Stimulated activated naive CD4-positive, alpha-beta T cell (primary cell): ENCODE measurements at regions not wholly inside any gene's neighbourhood (a gene's known extent, or its start where the extent isn't known, plus 50 kb on each side); places are given as distances from the start of the nearest gene placed in this dataset.
"Not testable (repeated sequence)": the region's sequence is repeated elsewhere in the genome, so short reads cannot be mapped to it uniquely, and the experiment has no call there.

Experiments
- DNase-seq, 6 experiments: peaks; one replicate each; lab custom pipeline; 2025; lab: John Stamatoyannopoulos, UW

DNA sequence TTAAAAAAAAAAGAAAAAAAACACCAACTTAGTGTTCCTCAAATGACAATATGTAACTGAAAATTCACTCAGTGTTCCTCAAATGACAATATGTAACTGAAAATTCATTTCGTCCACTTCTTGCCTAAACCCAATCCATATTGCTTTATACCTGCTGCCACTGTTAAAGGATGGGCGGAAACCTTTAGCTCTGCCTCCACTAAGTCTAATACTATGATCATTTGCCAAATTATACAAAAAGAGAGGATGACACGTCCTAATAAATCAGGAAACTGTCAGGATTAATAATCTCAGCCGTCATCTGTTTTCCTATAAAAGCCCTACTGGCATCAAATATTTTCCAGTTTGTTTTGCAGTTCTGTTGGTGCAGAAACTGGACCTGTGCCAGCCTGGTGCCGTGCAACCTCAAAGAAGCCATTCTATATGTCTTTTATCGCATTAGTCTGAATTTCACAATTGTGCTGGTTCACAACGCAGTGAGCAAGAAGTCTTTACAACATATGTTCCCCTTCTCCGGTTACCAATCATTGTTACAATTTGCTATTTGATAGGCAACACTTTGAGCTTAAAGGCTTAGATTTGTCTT lies 160.4 kb upstream of the KCNH8 start:
- no peak for DNase-seq

DNA sequence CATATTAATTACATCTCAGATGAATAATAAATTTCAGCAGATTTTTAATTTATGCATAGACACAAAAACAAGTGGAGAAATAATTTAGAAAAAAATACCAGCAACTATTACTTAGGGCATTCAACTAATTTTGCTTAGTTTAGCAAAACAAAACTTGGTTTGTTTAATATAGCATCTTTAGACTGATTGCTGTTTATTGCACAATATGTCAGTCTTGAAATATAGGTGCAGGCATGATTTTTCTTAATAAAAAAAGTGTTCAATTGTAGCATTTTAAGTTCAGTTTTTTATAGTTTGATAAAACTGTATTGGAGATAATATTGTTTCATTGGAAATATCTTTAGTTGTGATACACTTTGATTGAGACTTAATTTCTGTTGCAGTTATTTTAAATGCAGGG lies 161.2 kb upstream of the KCNH8 start:
- DNase-seq: no peak

- no peak for DNase-seq
These were observed 165.4 kb upstream of the KCNH8 start for GRCh38 chr3:18982920-18983319.

GRCh38 chr3:18976102-18976501 lies 172.2 kb upstream of the KCNH8 start:
- DNase-seq: not testable (repeated sequence)

GRCh38 chr3:18968120-18968519 lies 180.2 kb upstream of the KCNH8 start:
- DNase-seq: no peak

DNA sequence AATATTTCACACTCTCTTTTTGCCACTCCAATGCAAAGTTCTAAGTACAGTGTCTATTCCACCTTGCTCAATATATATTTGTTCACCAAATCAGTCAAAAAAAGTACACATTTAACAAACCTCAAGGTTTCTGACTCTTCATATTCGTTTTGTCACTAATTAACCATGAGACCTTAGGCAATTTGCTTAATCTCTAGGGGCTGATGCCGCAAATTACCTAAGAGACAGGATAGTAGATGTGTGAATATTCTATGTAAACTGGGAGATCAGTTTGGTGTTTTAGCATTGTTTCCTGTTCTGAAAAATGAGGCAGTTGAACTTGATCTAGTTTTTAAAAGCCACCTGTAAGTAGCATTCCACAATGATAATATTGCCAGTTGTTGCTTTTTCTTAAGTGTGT lies 182.5 kb upstream of the KCNH8 start:
- no peak for DNase-seq

DNA sequence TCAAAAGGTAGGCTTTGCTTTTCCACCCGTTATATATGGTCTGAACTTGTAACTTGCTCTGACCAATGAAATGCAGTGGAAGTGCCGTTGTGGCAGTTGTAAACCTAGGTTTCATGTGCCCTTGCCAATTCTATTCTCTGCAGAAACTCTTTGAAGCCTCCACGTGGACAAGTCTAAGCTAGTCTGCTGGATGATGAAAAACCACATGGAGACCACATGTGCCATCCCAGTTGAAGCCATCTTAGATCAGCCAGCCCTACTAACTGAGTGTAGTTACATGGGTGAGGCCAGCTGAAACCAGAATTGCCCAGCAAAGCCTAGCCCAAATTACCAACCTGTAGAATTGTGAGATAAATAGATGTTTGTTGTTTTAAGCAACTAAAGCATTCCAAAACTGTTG lies 183.7 kb upstream of the KCNH8 start:
- DNase-seq: no peak

DNA sequence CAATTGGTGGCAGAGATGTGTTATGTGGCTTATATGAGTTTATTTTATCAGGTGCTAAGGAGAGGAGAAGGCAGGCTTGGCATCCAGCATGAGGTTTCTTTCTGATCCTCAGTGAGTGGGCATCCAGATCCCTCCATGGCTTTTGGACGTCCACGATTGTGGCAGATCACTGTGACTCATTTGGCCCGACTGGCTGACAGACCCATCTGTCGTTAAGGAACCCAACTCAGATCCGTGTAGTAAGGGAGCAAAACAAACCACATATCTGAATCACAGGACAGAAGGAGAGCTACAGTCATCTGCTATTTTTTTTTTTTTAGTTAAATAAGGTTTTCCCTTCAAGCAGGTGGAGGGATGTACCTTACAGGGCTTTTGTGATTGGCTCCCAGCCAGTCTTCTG lies 197.0 kb upstream of the KCNH8 start:
- DNase-seq: no peak

- no peak for DNase-seq
These were observed 201.8 kb upstream of the KCNH8 start for GRCh38 chr3:18946524-18946923.

GRCh38 chr3:18937574-18937973 lies 210.7 kb upstream of the KCNH8 start:
- DNase-seq: no peak

GRCh38 chr3:18919158-18919557 lies 229.2 kb upstream of the KCNH8 start:
- DNase-seq: no peak

- DNase-seq: no peak
These were observed 230.4 kb upstream of the KCNH8 start for GRCh38 chr3:18917923-18918322.

- DNase-seq: no peak
These were observed 246.1 kb upstream of the KCNH8 start for GRCh38 chr3:18902081-18902793.

- no peak for DNase-seq
These were observed 246.7 kb upstream of the KCNH8 start for GRCh38 chr3:18901571-18901970.

GRCh38 chr3:18900994-18901393 lies 247.3 kb upstream of the KCNH8 start:
- DNase-seq: no peak

GRCh38 chr3:18898911-18899310 lies 249.4 kb upstream of the KCNH8 start:
- no peak for DNase-seq

- DNase-seq: no peak
These were observed 255.6 kb upstream of the KCNH8 start for GRCh38 chr3:18892756-18893155.

DNA sequence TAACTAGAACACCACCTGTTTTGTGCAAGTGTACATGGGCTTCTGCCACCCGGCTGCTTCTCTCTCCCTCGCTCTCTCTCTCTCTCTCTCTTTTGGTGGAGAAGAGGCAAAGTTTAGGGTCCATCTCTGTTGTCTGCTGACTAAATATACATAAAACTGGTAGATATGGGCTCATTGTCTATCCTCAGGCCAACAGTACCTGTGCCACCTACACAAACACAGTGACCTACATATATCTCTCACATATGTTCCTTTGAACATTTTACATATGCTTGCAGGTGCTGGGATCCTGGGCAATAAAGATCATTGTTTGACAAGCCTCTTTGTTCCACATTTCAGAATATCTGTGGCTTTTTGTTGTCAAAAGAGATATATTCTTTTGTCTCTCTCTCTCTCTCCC lies 256.3 kb upstream of the KCNH8 start:
- peak in 1 of 6 experiments; percentile 32 for DNase-seq

GRCh38 chr3:18891641-18892040 lies 256.7 kb upstream of the KCNH8 start:
- peak in 4 of 6 experiments; percentile 1 to 32 (median 14) for DNase-seq

DNA sequence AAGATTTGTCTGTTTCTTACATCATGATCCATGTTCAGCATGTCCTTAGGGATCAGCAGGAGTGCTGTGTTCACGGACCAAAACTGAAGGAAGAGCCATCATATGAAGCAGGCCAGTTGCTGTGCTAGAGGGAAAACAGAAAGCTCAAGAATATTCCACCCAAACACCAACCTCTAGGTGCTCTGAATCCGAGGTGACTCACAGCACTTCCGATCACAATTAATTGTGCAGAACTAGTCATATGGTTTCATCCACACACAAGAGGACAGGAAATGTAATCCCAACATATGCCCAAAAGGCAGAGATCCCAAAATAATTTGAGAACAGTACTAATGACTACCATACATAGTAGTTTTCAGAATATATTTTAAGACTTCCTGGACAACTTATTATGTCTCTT lies 257.9 kb upstream of the KCNH8 start:
- no peak for DNase-seq

- DNase-seq: no peak
These were observed 259.5 kb upstream of the KCNH8 start for GRCh38 chr3:18888819-18889218.

- DNase-seq: no peak
These were observed 259.9 kb upstream of the KCNH8 start for GRCh38 chr3:18888370-18888769.

- DNase-seq: no peak
These were observed 262.0 kb upstream of the KCNH8 start for GRCh38 chr3:18886331-18886730.

GRCh38 chr3:18885612-18886011 lies 262.7 kb upstream of the KCNH8 start:
- DNase-seq: no peak
